DND-41 (cell line): ENCODE measurements at regions not wholly inside any gene's neighbourhood (a gene's known extent, or its start where the extent isn't known, plus 50 kb on each side); places are given as distances from the start of the nearest gene placed in this dataset.

Source experiments
- CTCF ChIP-seq: IDR thresholded peaks from 2 replicates; pipeline ENCODE4 v1.5.1; 2012; ENCODE audit warnings: borderline replicate concordance, low read length, moderate library complexity, mild to moderate bottlenecking; ENCODE audit not compliant: poor library complexity, severe bottlenecking; ENCODE audit errors: extremely low read depth
- EZH2 ChIP-seq: IDR thresholded peaks from 3 replicates; pipeline ENCODE4 v1.6.1; 2012; ENCODE audit warnings: borderline replicate concordance, low read depth, mild to moderate bottlenecking, moderate library complexity, low read length, inconsistent platforms; ENCODE audit not compliant: severe bottlenecking

DNA sequence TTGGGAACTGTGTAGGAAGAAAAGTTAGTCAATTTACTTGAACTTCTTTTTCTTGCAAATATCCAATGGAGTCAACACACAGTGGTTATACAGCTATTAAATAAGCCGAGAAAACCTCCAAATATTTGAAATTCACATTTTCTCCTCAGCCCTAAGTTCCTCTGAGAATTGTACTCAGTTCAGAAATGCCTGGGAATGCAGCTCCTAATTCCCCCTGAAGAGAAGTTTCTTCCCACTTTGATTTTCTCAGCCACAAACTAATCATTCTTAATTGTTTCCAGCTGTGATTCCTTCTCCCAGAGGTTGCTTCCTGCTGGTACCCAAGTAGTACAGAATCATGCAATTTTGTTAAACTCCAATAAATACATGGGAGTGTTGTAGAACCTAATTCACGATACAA lies 246.1 kb upstream of the MIR17HG start:
- no peak for TF ChIP-seq CTCF
- TF ChIP-seq EZH2: no peak
